ENCODE measurements at regions not wholly inside any gene's neighbourhood (a gene's known extent, or its start where the extent isn't known, plus 50 kb on each side); places are given as distances from the start of the nearest gene placed in this dataset.
"Not testable (repeated sequence)": the region's sequence is repeated elsewhere in the genome, so short reads cannot be mapped to it uniquely, and the experiment has no call there.

DNA sequence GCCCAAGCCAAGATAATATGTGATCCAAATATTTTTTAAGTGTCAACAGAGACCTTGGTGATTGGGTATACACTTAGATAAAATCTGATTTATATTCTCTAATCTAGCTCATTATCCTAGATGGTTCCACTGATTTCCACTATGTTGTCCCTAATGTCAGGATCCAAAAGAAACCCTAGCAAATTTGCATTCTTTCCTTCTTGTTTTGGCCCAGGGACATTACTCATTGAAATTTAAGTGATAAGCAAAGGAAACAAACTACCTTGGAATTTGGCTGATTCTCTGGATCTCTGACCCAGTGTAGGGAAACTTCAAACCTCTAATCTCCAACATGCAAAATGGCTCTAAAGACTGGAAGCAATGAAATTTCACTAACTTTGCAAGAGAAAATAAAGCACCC lies 179.8 kb upstream of the MEIS1 start:
- DNase-seq (no peak), ATAC-seq (no peak)
- intact Hi-C loops (cut with micrococcal nuclease): no loop called here

DNA sequence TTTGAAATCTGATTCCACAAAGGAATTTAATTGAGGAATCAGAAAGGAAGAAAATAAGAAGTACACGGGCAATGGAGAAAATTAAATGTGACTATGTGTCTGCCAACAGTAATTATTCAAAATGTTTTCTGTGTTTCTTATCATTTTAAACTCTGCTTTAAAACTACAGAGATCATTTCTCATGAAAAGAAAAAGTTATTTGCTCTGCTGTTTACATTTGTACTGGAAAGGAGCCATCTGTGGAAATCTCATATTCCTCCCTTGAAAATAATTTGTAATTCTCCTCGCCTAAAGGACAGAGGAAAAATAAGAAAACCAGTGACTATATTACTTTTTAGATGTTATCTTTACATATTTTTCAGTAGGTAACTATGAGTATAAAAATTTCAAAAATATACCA lies 181.9 kb upstream of the MEIS1 start:
- ATAC-seq (no peak), DNase-seq (no peak)
- intact Hi-C loops (cut with micrococcal nuclease): no loop called here

DNA sequence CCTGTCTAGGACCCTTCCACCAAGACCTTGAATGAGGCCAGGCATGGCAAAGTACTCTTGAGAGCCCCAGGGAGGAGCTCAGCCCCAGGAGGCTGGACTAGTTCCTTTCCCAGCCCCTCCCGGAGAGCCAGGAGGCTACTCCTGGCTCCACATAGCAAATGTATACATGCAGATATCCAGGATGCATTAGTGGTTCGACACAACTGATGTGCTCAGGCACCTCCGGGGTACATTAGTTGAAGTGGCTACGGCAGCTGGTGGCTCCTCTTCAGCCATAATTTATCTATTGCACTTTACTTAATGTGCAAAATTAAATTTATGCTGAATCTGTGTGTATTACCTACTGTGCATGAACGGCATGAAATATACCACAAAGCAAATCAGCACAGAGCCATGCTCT lies 182.8 kb upstream of the MEIS1 start:
- intact Hi-C loops (cut with micrococcal nuclease): no loop called here
- DNase-seq (no peak), ATAC-seq (no peak)

DNA sequence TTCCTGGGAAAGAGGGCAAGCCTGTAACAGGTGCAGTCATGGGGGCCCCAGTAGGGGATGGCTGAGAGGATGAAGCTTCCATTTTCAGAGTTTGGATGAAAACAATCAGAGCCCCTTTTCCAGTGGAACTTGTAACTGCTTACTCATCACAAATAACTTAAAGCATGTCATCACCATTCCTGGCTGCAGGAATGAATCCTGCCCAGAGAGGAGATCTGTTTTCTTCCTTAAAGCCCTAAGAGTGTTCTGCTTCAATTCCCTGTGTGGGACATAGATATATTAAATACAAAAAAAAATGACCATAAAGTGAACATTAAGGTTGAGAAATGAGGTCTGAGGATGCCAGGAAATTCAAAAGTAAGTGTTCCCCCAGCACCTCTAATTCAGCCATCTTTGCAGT lies 183.4 kb upstream of the MEIS1 start:
- ATAC-seq (no peak), DNase-seq (no peak)
- intact Hi-C loops (cut with micrococcal nuclease): no loop called here

- intact Hi-C loops (cut with micrococcal nuclease); DNase-seq: not testable (repeated sequence)
Measured at GRCh38 chr2:66249089-66249488, 185.8 kb upstream of the MEIS1 start.

GRCh38 chr2:66243809-66244208 lies 191.1 kb upstream of the MEIS1 start:
- ATAC-seq; intact Hi-C loops (cut with micrococcal nuclease); DNase-seq: not testable (repeated sequence)

More at GRCh38 chr2:66249089-66249488, 185.8 kb upstream of the MEIS1 start:
- ATAC-seq: not testable (repeated sequence)

DNA sequence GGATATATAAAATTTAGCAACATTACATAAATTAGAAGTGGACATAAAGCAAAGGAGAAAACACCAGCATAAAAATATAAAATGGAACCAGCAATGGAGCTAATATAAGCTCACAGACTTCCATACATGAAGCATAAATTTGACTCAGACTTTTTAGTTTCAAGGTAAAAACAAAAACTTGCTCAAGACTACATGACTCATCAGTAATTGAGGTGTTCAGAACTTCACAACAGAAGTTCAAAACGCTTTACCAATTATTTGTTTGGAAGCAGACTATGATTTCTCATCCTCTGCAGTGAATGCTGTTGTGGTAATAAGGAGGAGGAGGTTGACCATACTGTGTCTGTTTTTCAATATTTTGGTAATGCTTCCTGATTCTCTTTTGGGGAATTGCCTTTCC lies 192.0 kb upstream of the MEIS1 start:
- DNase-seq; intact Hi-C loops (cut with micrococcal nuclease); ATAC-seq: not testable (repeated sequence)

DNA sequence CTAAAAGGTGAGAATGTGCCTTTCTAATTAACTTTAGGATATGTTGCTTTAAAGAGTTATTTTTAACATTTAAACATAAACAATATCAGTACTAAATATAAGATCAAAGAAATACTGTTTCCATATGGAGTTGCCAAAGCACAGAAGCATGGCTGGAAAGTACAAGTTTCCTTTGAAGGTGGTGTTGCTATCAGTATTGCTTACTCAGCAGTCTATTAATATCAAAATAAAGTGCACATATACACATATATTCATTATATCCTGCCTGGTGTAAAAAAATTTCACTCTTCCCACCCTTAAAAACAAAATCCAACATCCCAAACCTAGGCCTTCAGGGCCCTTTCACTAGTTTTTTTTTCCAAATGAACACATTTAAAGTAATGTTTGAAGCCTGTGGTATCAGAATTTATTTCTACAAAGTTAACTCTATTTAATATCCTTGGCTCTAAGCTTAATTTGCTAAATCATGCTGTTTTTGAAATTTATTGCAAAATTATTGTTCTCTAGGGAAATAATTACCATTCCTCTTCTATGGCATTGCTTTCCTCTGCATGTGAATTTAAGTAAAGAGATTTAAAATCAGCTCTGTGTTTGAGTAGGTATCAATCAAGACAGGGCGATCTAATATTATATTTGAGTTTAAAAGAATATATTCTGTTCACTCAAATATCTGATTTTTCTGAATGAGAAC lies 192.7 kb upstream of the MEIS1 start:
- DNase-seq (no peak), ATAC-seq (no peak)
- intact Hi-C loops (cut with micrococcal nuclease): no loop called here

DNA sequence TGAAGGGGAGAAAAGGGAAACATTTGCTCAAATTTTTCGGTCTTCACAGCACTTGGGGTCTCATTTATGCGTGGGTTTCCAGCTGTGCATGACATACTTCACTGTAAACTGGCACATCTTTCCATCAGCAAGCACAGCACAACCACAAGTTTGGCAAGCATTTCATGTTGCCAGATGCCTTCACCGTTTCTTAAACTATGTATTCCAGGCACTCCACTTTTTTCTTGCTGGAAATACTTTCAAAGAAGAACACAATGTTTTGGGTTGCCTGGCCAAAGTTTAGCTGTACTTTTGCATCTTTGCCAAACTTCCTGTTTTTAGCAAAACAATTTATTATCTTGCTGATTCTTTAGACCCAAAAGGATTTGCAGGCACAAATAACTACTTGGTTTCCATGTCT lies 194.6 kb upstream of the MEIS1 start:
- intact Hi-C loops (cut with micrococcal nuclease): no loop called here
- no peak for DNase-seq
- peak; percentile 63 for ATAC-seq

- DNase-seq: peak; percentile 48
- intact Hi-C loops (cut with micrococcal nuclease): no loop called here
- ATAC-seq: peak; percentile 75
Measured at GRCh38 chr2:66239655-66240054, 195.3 kb upstream of the MEIS1 start.

GRCh38 chr2:66237803-66238379 lies 197.0 kb upstream of the MEIS1 start:
- no peak for ATAC-seq

GRCh38 chr2:66236816-66237802 lies 197.8 kb upstream of the MEIS1 start:
- ATAC-seq (no peak), DNase-seq (no peak)
- intact Hi-C loops (cut with micrococcal nuclease): no loop called here

More at GRCh38 chr2:66237803-66238379, 197.0 kb upstream of the MEIS1 start:
- intact Hi-C loops (cut with micrococcal nuclease): no loop called here
- DNase-seq: no peak

GRCh38 chr2:66236067-66236685 lies 198.7 kb upstream of the MEIS1 start:
- DNase-seq (peak; percentile 67), ATAC-seq (peak; percentile 82)
- intact Hi-C loops (cut with micrococcal nuclease): no loop called here

DNA sequence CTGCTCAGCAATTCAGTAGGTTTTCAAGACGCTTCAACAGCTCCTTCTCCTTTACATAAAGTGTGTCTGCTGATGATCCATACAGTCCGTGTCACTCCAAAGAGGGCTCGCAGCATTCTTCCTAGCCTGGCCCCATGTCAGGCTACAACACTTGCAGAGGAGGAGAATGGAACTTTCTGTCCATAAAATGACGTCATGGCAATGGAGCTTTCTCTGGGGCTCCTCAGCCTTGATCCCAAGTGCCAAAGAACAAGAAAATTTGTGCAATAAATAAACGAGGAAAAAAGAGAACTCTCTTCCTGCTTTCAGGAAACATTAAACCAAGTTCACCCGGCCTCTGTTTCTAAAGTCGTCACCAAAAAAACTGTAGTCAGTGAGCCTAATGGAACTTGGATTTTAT lies 199.5 kb upstream of the MEIS1 start:
- DNase-seq (no peak), ATAC-seq (peak; percentile 66)
- intact Hi-C loops (cut with micrococcal nuclease): no loop called here

- ATAC-seq: no peak
- no peak for DNase-seq
- intact Hi-C loops (cut with micrococcal nuclease): no loop called here
Measured at GRCh38 chr2:66233981-66234380, 200.9 kb upstream of the MEIS1 start.

DNA sequence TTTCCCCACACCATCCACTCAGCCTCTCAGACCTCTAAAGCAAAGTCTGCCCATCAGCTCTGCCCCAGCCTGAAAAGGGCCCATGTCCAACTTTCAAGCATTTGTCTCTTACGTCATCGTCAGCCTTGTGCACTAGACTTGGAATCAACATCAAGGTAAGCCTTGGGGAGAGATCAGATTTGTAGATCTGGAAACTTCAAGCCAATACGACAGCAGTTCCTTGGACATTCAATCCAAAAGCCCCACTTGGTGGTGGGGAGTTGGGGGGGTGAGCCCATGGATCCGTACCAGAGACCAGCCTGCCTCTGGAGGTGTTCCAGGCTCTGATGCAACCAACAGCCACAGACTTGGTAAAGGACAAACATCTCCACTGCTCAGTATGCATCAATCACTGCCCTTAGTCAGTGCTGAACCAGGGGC lies 206.8 kb upstream of the MEIS1 start:
- ATAC-seq: peak; percentile 80
- DNase-seq: peak; percentile 52
- intact Hi-C loops (cut with micrococcal nuclease): no loop called here

DNA sequence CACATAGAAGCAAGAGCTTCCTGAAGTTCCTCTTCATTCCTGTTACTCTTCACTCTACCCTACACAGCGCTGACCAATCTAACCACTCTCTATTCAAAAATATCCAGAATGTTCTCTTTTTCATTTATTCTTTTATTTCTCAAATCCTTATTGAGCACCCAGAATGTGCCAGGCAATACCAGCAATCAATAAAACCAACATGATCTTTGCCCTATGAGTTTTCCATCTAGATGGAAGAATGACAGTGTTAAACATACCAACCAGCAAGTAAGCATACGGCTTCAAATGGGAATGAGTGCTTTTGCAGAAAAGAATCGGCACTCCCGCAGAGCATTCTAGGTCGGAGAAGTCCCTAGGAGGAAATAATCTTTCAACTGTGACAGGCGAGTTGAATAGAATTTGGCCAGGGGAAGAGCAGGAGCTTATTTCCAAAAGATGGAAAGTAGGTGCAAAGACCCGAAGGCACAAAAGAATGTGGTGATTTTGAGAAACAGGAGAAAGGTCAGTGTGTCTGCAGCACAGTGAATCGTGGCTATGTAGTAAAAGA lies 217.8 kb upstream of the MEIS1 start:
- ATAC-seq: no peak
- intact Hi-C loops (cut with micrococcal nuclease): no loop called here
- DNase-seq: no peak

- DNase-seq (no peak), ATAC-seq (no peak)
- intact Hi-C loops (cut with micrococcal nuclease): no loop called here
Measured at GRCh38 chr2:66212749-66213148, 222.2 kb upstream of the MEIS1 start.

- ATAC-seq: no peak
- intact Hi-C loops (cut with micrococcal nuclease): no loop called here
- DNase-seq: no peak
Measured at GRCh38 chr2:66202586-66202985, 232.3 kb upstream of the MEIS1 start.

All from left ventricle myocardium superior (tissue), 1 donor.